Ovary (tissue), 3 donors: ENCODE measurements at regions not wholly inside any gene's neighbourhood (a gene's known extent, or its start where the extent isn't known, plus 50 kb on each side); places are given as distances from the start of the nearest gene placed in this dataset.

Source experiments
- CTCF ChIP-seq, 3 donors: fragments of 450-650 bp in 2 of 3; fragments of 200-600 bp in 1 of 3; IDR thresholded peaks; one replicate each; pipeline versions ENCODE4 v1.5.1 to v1.8.0; 2016 to 2022; ENCODE audit warnings: antibody characterized with exemption in 3 of 3, mild to moderate bottlenecking in 1 of 3
- EP300 ChIP-seq: sonication (generic); formaldehyde crosslinking; IDR thresholded peaks from one replicate; pipeline ENCODE4 v1.6.1; 2017; ENCODE audit warnings: antibody characterized with exemption
- POLR2A ChIP-seq: fragments of 450-650 bp; IDR thresholded peaks from one replicate; pipeline ENCODE4 v1.6.1; 2017; ENCODE audit warnings: antibody characterized with exemption, mild to moderate bottlenecking, moderate library complexity
- donor health status: DM: no; HTN: no; CAD: no.

DNA sequence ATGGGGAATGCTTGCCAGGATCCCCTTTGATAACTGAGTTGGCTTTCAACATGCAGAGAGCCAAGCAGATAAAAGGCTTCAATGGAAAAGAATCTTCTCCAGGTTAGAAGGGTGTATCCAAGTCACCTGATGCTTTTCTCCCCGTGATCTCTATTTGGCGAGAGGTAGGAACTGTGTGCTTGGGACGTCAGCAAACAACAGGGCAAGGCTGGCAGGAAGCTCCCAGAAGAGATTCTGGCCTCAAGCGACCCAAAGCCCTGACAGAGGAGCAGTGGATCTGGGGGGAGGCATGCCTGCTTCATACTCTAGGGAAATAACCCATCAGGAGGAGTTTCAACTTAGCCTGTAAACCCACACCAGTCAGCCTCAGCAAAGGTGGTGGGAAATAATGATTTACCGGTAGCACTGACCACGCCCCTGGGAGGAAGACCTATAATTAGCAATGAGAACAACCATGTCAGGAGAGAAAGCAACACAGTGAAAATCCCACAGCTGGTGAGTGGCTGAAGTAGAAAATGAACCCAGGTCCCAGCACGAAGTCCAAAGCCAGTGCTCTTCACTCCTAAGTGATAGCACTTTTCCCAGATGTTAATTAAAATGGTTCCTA, 76.3 kb upstream of the SEC11C start:
- TF ChIP-seq CTCF (IDR thresholded peaks at IDR 0.05) (no peak), EP300 (no peak), POLR2A (no peak)
